ENCODE measurements at regions not wholly inside any gene's neighbourhood (a gene's known extent, or its start where the extent isn't known, plus 50 kb on each side); places are given as distances from the start of the nearest gene placed in this dataset.

GRCh38 chr14:39626589-39627576, 194.7 kb upstream of the FBXO33 start:
- TF ChIP-seq YY1 (IDR thresholded peaks at IDR 0.05; ENCODE audit: insufficient read depth, insufficient read length): no peak
- Histone ChIP-seq H3K4me1 (ENCODE audit: insufficient read depth, insufficient read length) (no peaks in the 10 kb centered on the region), H3K4me3 (ENCODE audit: insufficient read length, low read depth) (no peak overlapping the region), H3K9me3 (ENCODE audit: insufficient read depth, low read length) (no peaks in the 10 kb centered on the region), H3K27me3 (ENCODE audit: insufficient read depth, insufficient read length) (no peaks in the 10 kb centered on the region), H3K36me3 (ENCODE audit: insufficient read depth, insufficient read length, low read length) (no peaks in the 10 kb centered on the region), H3K9ac (ENCODE audit: insufficient read length, low read depth) (no peak overlapping the region)
- no peak for DNase-seq (ENCODE audit: low read depth, low spot score)

DNA sequence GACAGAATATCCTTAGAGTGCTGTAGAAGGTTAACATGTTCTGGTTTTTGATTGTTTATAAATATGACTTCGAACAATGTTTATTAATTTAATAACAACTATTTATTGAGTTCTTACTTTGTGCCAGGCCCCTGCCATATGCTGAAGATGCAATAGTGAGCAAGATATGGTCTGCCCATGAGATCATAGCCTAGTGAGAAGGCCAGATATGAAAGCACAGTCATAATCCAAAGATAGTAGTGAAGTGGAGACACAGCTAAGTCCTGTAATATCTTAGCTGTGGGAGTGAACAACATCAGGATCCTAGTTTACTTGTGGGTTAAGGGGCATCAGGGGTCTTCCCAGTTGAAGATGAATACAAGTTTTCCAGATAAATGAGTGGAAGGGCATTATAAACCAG, 189.4 kb upstream of the FBXO33 start:
- Histone ChIP-seq H3K4me1 (ENCODE audit: insufficient read depth, insufficient read length) (no peaks in the 10 kb centered on the region), H3K27me3 (ENCODE audit: insufficient read depth, insufficient read length) (no peaks in the 10 kb centered on the region), H3K4me3 (ENCODE audit: insufficient read length, low read depth) (no peak overlapping the region), H3K9me3 (ENCODE audit: insufficient read depth, low read length) (no peaks in the 10 kb centered on the region), H3K36me3 (ENCODE audit: insufficient read depth, insufficient read length, low read length) (no peaks in the 10 kb centered on the region), H3K9ac (ENCODE audit: insufficient read length, low read depth) (no peak overlapping the region)
- TF ChIP-seq SUZ12 (IDR thresholded peaks at IDR 0.05; ENCODE audit: extremely low read depth, insufficient read depth, insufficient read length): no peak
- TF ChIP-seq YY1 (IDR thresholded peaks at IDR 0.05; ENCODE audit: insufficient read depth, insufficient read length): no peak
- TF ChIP-seq ZNF274 (IDR thresholded peaks at IDR 0.05; ENCODE audit: low read depth, low read length): no peak
- no peak for DNase-seq (ENCODE audit: low read depth, low spot score)

GRCh38 chr14:39621223-39621622, 189.0 kb upstream of the FBXO33 start:
- Histone ChIP-seq H3K9me3 (ENCODE audit: insufficient read depth, low read length) (no peaks in the 10 kb centered on the region), H3K4me3 (ENCODE audit: insufficient read length, low read depth) (no peak overlapping the region), H3K27me3 (ENCODE audit: insufficient read depth, insufficient read length) (no peaks in the 10 kb centered on the region), H3K4me1 (ENCODE audit: insufficient read depth, insufficient read length) (no peaks in the 10 kb centered on the region), H3K36me3 (ENCODE audit: insufficient read depth, insufficient read length, low read length) (no peaks in the 10 kb centered on the region), H3K9ac (ENCODE audit: insufficient read length, low read depth) (no peak overlapping the region)
- TF ChIP-seq ZNF274 (IDR thresholded peaks at IDR 0.05; ENCODE audit: low read depth, low read length): no peak
- no peak for TF ChIP-seq SUZ12 (IDR thresholded peaks at IDR 0.05; ENCODE audit: extremely low read depth, insufficient read depth, insufficient read length)
- TF ChIP-seq YY1 (IDR thresholded peaks at IDR 0.05; ENCODE audit: insufficient read depth, insufficient read length): no peak
- DNase-seq (ENCODE audit: low read depth, low spot score): no peak

- DNase-seq (ENCODE audit: low read depth, low spot score): no peak
- Histone ChIP-seq H3K27me3 (ENCODE audit: insufficient read depth, insufficient read length) (no peaks in the 10 kb centered on the region), H3K4me1 (ENCODE audit: insufficient read depth, insufficient read length) (no peaks in the 10 kb centered on the region)
Observed at GRCh38 chr14:39617537-39617936, 185.3 kb upstream of the FBXO33 start.

DNA sequence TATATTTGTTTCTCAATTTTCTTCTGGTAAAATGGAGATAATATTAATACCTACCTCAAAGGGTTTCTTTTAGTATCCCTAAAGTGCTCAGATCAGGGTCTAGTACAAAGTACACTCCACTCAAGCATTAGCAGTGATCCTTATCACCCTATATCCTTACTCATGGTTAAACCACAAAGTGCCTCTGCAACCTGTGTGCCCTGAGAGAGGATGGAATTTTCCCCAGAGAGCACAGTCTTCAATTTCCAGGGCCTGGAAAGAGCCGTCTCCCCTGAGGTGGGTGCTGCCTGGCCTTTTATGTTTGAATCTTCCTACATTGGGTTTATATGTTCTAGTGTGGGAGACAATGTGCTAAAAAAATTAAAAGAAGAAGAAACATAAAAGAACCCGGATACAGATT, 183.1 kb upstream of the FBXO33 start:
- no peak for TF ChIP-seq SUZ12 (IDR thresholded peaks at IDR 0.05; ENCODE audit: extremely low read depth, insufficient read depth, insufficient read length)
- no peak for TF ChIP-seq ZNF274 (IDR thresholded peaks at IDR 0.05; ENCODE audit: low read depth, low read length)
- no peak for TF ChIP-seq YY1 (IDR thresholded peaks at IDR 0.05; ENCODE audit: insufficient read depth, insufficient read length)
- H3K9ac ChIP-seq (ENCODE audit: insufficient read length, low read depth): no peak overlapping the region
- no peaks in the 10 kb centered on the region for H3K36me3 ChIP-seq (ENCODE audit: insufficient read depth, insufficient read length, low read length)
- no peaks in the 10 kb centered on the region for H3K4me1 ChIP-seq (ENCODE audit: insufficient read depth, insufficient read length)
- DNase-seq (ENCODE audit: low read depth, low spot score): no peak
- no peaks in the 10 kb centered on the region for H3K9me3 ChIP-seq (ENCODE audit: insufficient read depth, low read length)
- no peak overlapping the region for H3K4me3 ChIP-seq (ENCODE audit: insufficient read length, low read depth)
- no peaks in the 10 kb centered on the region for H3K27me3 ChIP-seq (ENCODE audit: insufficient read depth, insufficient read length)

More at GRCh38 chr14:39617537-39617936, 185.3 kb upstream of the FBXO33 start:
- TF ChIP-seq SUZ12 (IDR thresholded peaks at IDR 0.05; ENCODE audit: extremely low read depth, insufficient read depth, insufficient read length) (no peak), YY1 (IDR thresholded peaks at IDR 0.05; ENCODE audit: insufficient read depth, insufficient read length) (no peak), ZNF274 (IDR thresholded peaks at IDR 0.05; ENCODE audit: low read depth, low read length) (no peak)
- Histone ChIP-seq H3K4me3 (ENCODE audit: insufficient read length, low read depth) (no peak overlapping the region), H3K36me3 (ENCODE audit: insufficient read depth, insufficient read length, low read length) (no peaks in the 10 kb centered on the region), H3K9me3 (ENCODE audit: insufficient read depth, low read length) (no peaks in the 10 kb centered on the region), H3K9ac (ENCODE audit: insufficient read length, low read depth) (no peak overlapping the region)

DNA sequence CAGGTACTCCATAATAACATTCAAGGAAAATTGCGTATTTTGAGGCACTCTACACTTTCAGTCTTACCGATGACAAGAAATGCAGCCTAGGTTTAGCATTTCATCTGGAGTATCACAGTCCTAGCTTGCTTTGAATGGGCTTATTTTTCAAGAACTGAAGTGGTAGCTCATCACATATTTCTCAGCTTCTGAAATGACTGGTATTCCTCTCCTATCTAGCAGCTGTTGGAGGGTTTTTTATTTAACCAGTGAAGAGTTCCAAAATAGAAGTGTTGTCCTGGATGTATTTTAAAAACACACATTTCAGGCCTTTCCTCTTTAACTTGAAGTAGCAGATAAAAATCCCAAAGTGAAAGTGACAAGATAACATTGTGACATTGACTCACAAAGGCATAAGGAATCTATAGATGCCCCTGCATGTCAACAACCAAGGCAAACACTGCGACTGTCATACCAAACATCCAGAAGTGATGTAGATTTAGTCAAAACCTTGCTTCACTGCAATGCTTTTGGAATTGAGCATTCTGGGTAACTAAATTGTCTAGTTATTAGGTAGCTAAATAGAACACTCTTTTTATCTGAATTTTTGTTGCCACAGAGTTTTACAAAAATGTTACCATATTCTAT, 182.2 kb upstream of the FBXO33 start:
- no peak for DNase-seq (ENCODE audit: low read depth, low spot score)
- Histone ChIP-seq H3K9ac (ENCODE audit: insufficient read length, low read depth) (no peak overlapping the region), H3K4me3 (ENCODE audit: insufficient read length, low read depth) (no peak overlapping the region), H3K9me3 (ENCODE audit: insufficient read depth, low read length) (no peaks in the 10 kb centered on the region), H3K27me3 (ENCODE audit: insufficient read depth, insufficient read length) (no peaks in the 10 kb centered on the region), H3K36me3 (ENCODE audit: insufficient read depth, insufficient read length, low read length) (no peaks in the 10 kb centered on the region), H3K4me1 (ENCODE audit: insufficient read depth, insufficient read length) (no peaks in the 10 kb centered on the region)
- TF ChIP-seq ZNF274 (IDR thresholded peaks at IDR 0.05; ENCODE audit: low read depth, low read length) (no peak), YY1 (IDR thresholded peaks at IDR 0.05; ENCODE audit: insufficient read depth, insufficient read length) (no peak), SUZ12 (IDR thresholded peaks at IDR 0.05; ENCODE audit: extremely low read depth, insufficient read depth, insufficient read length) (no peak)

DNA sequence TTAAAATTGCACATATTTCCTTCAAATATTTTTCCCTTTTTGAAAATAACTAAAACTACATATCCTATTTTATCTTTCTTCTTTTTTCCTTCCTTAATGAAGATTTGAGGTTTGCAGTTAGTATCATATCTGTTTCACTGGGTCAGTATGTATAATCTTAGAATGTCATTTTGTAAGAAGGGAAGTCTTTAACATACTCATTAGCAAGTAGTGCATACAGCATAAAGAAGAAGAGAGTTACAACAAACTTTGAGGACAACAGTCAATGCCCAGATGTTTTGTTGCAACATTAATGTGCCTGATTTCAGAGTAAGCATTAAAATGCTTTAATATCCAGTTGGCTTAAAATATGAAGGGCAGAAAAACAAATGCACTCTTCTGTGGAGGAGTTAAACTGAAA, 176.9 kb upstream of the FBXO33 start:
- H3K36me3 ChIP-seq (ENCODE audit: insufficient read depth, insufficient read length, low read length): no peaks in the 10 kb centered on the region
- no peaks in the 10 kb centered on the region for H3K4me1 ChIP-seq (ENCODE audit: insufficient read depth, insufficient read length)
- no peak for TF ChIP-seq ZNF274 (IDR thresholded peaks at IDR 0.05; ENCODE audit: low read depth, low read length)
- TF ChIP-seq YY1 (IDR thresholded peaks at IDR 0.05; ENCODE audit: insufficient read depth, insufficient read length): no peak
- TF ChIP-seq SUZ12 (IDR thresholded peaks at IDR 0.05; ENCODE audit: extremely low read depth, insufficient read depth, insufficient read length): no peak
- no peaks in the 10 kb centered on the region for H3K9me3 ChIP-seq (ENCODE audit: insufficient read depth, low read length)
- no peak overlapping the region for H3K4me3 ChIP-seq (ENCODE audit: insufficient read length, low read depth)
- no peaks in the 10 kb centered on the region for H3K27me3 ChIP-seq (ENCODE audit: insufficient read depth, insufficient read length)
- H3K9ac ChIP-seq (ENCODE audit: insufficient read length, low read depth): no peak overlapping the region
- no peak for DNase-seq (ENCODE audit: low read depth, low spot score)
